ENCODE measurements at regions not wholly inside any gene's neighbourhood (a gene's known extent, or its start where the extent isn't known, plus 50 kb on each side); places are given as distances from the start of the nearest gene placed in this dataset.

GRCh38 chr6:148269386-148269785 is 73.3 kb upstream of the SASH1 start:
- no peak overlapping the region for H3K27ac ChIP-seq

GRCh38 chr6:148271711-148272439 is 70.8 kb upstream of the SASH1 start:
- no peaks in the 10 kb centered on the region for H3K9me3 ChIP-seq
- DNase-seq (ENCODE audit: low spot score in 2 of 2) = no peak
- H3K4me1 ChIP-seq = peaks cover 0 to 15% of the 10 kb centered on the region in 2 donors
- intact Hi-C loops (cut with DNase I) = loop anchor here (5.0 kb wide), 1 partner anchor 70 kb away; the partner anchor contains the start of gene SASH1
- H3K36me3 ChIP-seq = no peaks in the 10 kb centered on the region
- peak overlapping the region; percentile 31 for H3K4me3 ChIP-seq
- peak overlapping the region; percentile 22 to 65 for H3K27ac ChIP-seq
- no peak for TF ChIP-seq CTCF (IDR thresholded peaks at IDR 0.05)
- no peaks in the 10 kb centered on the region for H3K27me3 ChIP-seq

More at GRCh38 chr6:148269386-148269785, 73.3 kb upstream of the SASH1 start:
- no peaks in the 10 kb centered on the region for H3K9me3 ChIP-seq
- no peak for DNase-seq (ENCODE audit: low spot score in 2 of 2)
- intact Hi-C loops (cut with DNase I) = no loop called here
- H3K4me3 ChIP-seq = no peak overlapping the region
- no peaks in the 10 kb centered on the region for H3K27me3 ChIP-seq
- no peaks in the 10 kb centered on the region for H3K36me3 ChIP-seq
- peaks cover 0 to 15% of the 10 kb centered on the region in 2 donors for H3K4me1 ChIP-seq
- TF ChIP-seq CTCF (IDR thresholded peaks at IDR 0.05) = no peak

GRCh38 chr6:148272597-148272996 is 70.0 kb upstream of the SASH1 start:
- no peak for DNase-seq (ENCODE audit: low spot score in 2 of 2)
- Histone ChIP-seq H3K36me3 (no peaks in the 10 kb centered on the region), H3K4me3 (peak overlapping the region; percentile 31), H3K27me3 (no peaks in the 10 kb centered on the region), H3K4me1 (peaks cover 0 to 15% of the 10 kb centered on the region in 2 donors), H3K27ac (peak overlapping the region; percentile 22 to 65), H3K9me3 (no peaks in the 10 kb centered on the region)
- intact Hi-C loops (cut with DNase I) = loop anchor here (5.0 kb wide), 1 partner anchor 70 kb away; the partner anchor contains the start of gene SASH1
- TF ChIP-seq CTCF (IDR thresholded peaks at IDR 0.05) = no peak

- H3K9me3 ChIP-seq = no peaks in the 10 kb centered on the region
- DNase-seq (ENCODE audit: low spot score in 2 of 2) = no peak
- intact Hi-C loops (cut with DNase I) = loop anchor here (5.0 kb wide), 1 partner anchor 68 kb away; the partner anchor contains the start of gene SASH1
- peaks cover 0 to 12% of the 10 kb centered on the region in 2 donors for H3K4me1 ChIP-seq
- no peaks in the 10 kb centered on the region for H3K27me3 ChIP-seq
- H3K27ac ChIP-seq = no peak overlapping the region
- TF ChIP-seq CTCF (IDR thresholded peaks at IDR 0.05) = no peak
- H3K36me3 ChIP-seq = no peaks in the 10 kb centered on the region
- H3K4me3 ChIP-seq = no peak overlapping the region
These were observed 68.5 kb upstream of the SASH1 start for GRCh38 chr6:148273962-148274752.

GRCh38 chr6:148274809-148275208 is 67.8 kb upstream of the SASH1 start:
- no peak for TF ChIP-seq CTCF (IDR thresholded peaks at IDR 0.05)
- Histone ChIP-seq H3K9me3 (no peaks in the 10 kb centered on the region), H3K27ac (no peak overlapping the region), H3K27me3 (no peaks in the 10 kb centered on the region), H3K4me3 (no peak overlapping the region), H3K36me3 (no peaks in the 10 kb centered on the region), H3K4me1 (peaks cover 0 to 12% of the 10 kb centered on the region in 2 donors)
- intact Hi-C loops (cut with DNase I) = loop anchor here (5.0 kb wide), 1 partner anchor 67 kb away; the partner anchor contains the start of gene SASH1
- DNase-seq (ENCODE audit: low spot score in 2 of 2) = no peak

Measured in ascending aorta (tissue), 2 donors.